Activated T-helper 17 cell treated with anti-CD3 and anti-CD28 coated beads, Interleukin-2, amount 50 U/mL, for 72 hours (primary cell): ENCODE measurements at regions not wholly inside any gene's neighbourhood (a gene's known extent, or its start where the extent isn't known, plus 50 kb on each side); places are given as distances from the start of the nearest gene placed in this dataset.
"Not testable (repeated sequence)": the region's sequence is repeated elsewhere in the genome, so short reads cannot be mapped to it uniquely, and the experiment has no call there.

Experiments
- ATAC-seq: fragments of 150-1000 bp; cut with Tn5 transposase; replicated peaks from 2 replicates; pipeline ENCODE4 v1.10.0; 2021; ENCODE audit warnings: mild to moderate bottlenecking, moderate library complexity
- H3K27ac Mint-ChIP-seq: one replicate; pipeline ENCODE4 v1.8.0; 2022; ENCODE audit warnings: mixed read lengths
- H3K27me3 Mint-ChIP-seq: one replicate; pipeline ENCODE4 v1.8.0; 2022; ENCODE audit warnings: mixed read lengths
- H3K36me3 Mint-ChIP-seq: one replicate; pipeline ENCODE4 v1.8.0; 2022; ENCODE audit warnings: low read depth, mild to moderate bottlenecking, mixed read lengths
- H3K4me1 Mint-ChIP-seq: one replicate; pipeline ENCODE4 v1.8.0; 2022; ENCODE audit warnings: mixed read lengths
- H3K4me3 Mint-ChIP-seq: one replicate; pipeline ENCODE4 v1.8.0; 2022; ENCODE audit warnings: mild to moderate bottlenecking, mixed read lengths
- H3K9me3 Mint-ChIP-seq: one replicate; pipeline ENCODE4 v1.8.0; 2022; ENCODE audit warnings: mixed read lengths

DNA sequence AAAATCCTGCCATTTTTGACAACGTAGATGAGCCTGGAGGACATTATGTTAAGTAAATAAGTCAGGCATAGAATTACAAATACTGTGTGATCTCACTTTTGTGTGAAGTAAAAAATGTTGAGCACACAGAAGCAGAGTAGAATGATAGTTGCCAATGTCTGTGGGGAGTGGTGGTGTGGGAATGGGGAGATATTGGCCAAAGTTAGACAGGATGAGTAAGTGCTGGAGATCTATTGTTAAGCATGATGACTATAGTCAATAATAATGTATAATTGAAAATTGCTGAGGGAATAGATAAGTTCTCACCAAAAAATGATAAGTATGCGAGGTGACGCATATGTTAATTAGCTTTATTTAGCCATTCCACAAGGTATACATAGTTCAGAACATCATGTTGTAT is 92.0 kb downstream of the GPR85 start:
- H3K27ac Mint-ChIP-seq: no peak overlapping the region
- no peak overlapping the region for H3K4me3 Mint-ChIP-seq
- peaks cover 12% of the 10 kb centered on the region for H3K27me3 Mint-ChIP-seq
- H3K4me1 Mint-ChIP-seq: no peaks in the 10 kb centered on the region
- ATAC-seq: no peak
- no peaks in the 10 kb centered on the region for H3K9me3 Mint-ChIP-seq
- H3K36me3 Mint-ChIP-seq: no peaks in the 10 kb centered on the region

DNA sequence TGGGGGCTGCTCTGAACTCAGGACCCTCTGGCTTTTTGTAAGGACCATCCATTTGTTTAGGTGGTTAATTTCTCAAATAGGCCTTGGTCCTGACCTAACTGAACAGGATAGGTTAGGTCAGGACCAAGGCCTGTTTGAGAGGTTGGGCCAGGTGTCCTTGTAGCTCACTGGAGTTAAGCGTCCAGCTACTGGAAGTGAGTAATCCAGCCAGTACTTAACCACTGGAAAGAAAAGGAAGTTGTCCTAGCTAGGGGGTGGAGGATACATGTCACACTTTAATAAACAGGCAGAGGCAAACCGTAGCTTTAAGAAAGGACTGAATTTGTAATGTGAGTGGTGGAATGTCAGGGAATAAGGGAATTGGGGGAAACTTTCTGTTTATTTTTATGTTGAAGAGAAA is 96.0 kb downstream of the GPR85 start:
- H3K36me3 Mint-ChIP-seq: no peaks in the 10 kb centered on the region
- H3K27me3 Mint-ChIP-seq: peaks cover 26% of the 10 kb centered on the region
- no peaks in the 10 kb centered on the region for H3K9me3 Mint-ChIP-seq
- no peak for ATAC-seq
- no peaks in the 10 kb centered on the region for H3K4me1 Mint-ChIP-seq
- H3K27ac Mint-ChIP-seq: no peak overlapping the region
- no peak overlapping the region for H3K4me3 Mint-ChIP-seq

- no peak overlapping the region for H3K27ac Mint-ChIP-seq
- no peaks in the 10 kb centered on the region for H3K9me3 Mint-ChIP-seq
- ATAC-seq: no peak
- no peaks in the 10 kb centered on the region for H3K36me3 Mint-ChIP-seq
- H3K27me3 Mint-ChIP-seq: peaks cover 26% of the 10 kb centered on the region
- H3K4me1 Mint-ChIP-seq: no peaks in the 10 kb centered on the region
- no peak overlapping the region for H3K4me3 Mint-ChIP-seq
Observed at GRCh38 chr7:112989531-112989930, 97.1 kb downstream of the GPR85 start.

- Mint-ChIP-seq H3K27me3 (peaks cover 23% of the 10 kb centered on the region), H3K27ac (no peak overlapping the region), H3K9me3 (no peaks in the 10 kb centered on the region), H3K4me3 (no peak overlapping the region), H3K36me3 (no peaks in the 10 kb centered on the region), H3K4me1 (no peaks in the 10 kb centered on the region)
- ATAC-seq: no peak
Observed at GRCh38 chr7:112987171-112987570, 99.5 kb downstream of the GPR85 start.

DNA sequence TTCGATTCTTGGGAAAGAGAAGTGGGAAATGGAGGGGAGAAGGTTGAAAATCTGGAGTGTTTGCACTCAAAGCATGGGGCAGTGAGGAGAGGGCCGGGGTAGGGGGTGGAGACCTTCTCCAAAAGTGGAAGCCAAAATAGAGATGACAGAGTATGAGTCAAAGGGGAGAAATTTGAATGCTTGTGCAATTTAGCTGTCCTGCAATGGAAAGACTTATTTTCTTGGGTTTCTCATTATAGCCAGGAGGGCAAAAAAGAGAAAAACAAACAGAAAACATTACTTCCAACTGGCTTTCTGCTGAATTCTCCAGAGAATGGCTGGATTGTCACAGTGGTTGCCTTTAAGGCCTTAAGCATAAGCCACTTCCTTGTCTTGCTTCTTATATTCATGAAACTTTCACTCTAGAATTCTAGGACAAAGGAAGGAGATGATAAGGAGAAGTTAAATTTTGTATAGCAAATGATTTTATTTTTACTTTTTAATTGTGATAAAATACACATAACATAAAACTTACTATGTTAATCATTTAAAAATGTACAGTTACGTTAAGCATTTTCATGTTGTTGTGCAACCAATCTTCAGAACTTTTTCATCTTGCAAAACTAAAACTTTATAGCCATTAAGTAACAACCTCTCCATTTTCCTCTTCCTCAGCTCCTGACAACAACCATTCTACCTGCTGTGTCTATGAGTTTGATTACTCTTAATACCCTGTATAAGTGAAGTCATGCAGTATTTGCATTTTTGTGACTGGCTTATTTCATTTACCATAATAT is 100.2 kb downstream of the GPR85 start:
- no peak overlapping the region for H3K4me3 Mint-ChIP-seq
- peaks cover 19% of the 10 kb centered on the region for H3K27me3 Mint-ChIP-seq
- H3K27ac Mint-ChIP-seq: no peak overlapping the region
- H3K4me1 Mint-ChIP-seq: no peaks in the 10 kb centered on the region
- no peaks in the 10 kb centered on the region for H3K36me3 Mint-ChIP-seq
- ATAC-seq: no peak
- H3K9me3 Mint-ChIP-seq: no peaks in the 10 kb centered on the region

DNA sequence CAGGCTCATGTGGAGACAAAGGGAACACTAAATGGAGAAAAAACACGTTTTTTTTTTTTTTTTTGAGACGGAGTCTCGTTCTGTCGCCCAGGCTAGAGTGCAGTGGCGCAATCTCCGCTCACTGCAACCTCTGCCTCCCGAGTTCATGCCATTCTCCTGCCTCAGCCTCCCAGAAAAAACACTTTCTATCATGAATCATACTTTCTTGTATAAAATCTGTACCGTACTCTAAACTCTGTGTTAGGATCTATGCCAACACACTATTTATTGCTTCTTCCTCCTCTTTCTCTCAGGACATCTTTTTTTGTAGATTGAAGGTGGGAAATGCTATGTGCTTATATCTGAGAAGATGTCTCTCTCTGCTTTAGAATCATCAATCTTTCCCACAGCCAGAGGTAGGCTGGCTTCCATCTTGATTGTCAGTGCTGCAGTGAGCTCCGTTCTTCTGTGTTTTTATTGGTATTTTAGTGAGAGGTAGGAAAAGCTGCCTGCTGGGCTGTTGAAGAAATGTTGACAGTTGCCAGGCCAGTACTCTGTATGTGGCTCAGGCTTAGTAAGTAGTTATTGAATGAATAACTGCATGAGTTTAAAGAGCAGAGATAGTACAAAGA is 101.1 kb downstream of the GPR85 start:
- Mint-ChIP-seq H3K36me3 (no peaks in the 10 kb centered on the region), H3K27me3 (peaks cover 19% of the 10 kb centered on the region), H3K9me3 (no peaks in the 10 kb centered on the region), H3K27ac (no peak overlapping the region), H3K4me1 (no peaks in the 10 kb centered on the region), H3K4me3 (no peak overlapping the region)
- ATAC-seq: no peak

DNA sequence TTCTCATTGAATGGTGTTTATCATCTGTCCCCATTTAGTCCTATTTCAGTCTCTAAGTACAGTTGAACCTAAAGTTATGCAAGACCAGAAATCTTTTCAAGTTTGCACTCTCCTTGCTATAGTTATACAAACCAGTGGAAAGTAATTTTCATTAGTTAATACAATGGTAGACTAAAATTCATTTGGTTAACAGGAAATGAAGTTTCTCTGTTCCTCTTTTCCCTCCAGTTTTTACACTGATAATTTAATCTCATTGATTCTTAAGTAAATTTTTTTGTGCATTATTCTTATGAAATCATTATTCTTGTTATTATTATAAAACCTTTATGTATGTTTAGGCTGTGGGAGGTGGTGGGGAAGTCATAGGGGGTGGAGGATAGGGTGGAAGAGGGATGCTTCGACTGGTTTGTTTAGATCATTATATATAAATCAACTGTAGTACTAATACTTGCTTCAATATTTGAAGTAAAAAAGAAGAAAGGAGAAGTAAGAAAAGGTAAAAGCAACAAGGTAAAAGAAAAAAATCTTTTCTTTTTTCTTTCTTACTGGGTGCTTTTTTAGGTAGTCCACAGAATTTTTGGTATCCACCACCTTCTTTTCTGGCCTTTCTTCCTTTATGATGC is 104.1 kb downstream of the GPR85 start:
- Mint-ChIP-seq H3K4me3 (no peak overlapping the region), H3K4me1 (no peaks in the 10 kb centered on the region), H3K27me3 (peaks cover 7% of the 10 kb centered on the region), H3K27ac (no peak overlapping the region), H3K9me3 (no peaks in the 10 kb centered on the region), H3K36me3 (no peaks in the 10 kb centered on the region)
- no peak for ATAC-seq

DNA sequence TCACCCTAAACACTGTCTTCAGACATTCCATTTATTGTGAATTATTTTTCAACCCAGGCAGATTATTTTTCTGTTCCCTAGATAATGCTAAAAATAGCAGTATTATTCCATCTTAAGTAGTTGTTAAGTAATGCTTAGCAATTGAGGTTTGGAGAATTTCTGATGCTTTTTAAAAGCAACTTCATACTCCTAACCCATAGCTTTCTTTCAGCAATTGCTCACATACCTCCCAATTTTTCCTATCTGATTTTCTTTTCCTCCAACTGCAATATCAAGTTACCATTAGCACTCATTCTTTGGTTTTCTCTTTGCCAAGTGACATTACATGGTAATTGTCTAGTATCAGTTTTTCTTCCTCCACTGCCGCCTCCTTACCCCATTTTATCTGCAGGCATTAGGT is 104.7 kb downstream of the GPR85 start:
- Mint-ChIP-seq H3K36me3 (no peaks in the 10 kb centered on the region), H3K4me3 (no peak overlapping the region), H3K27me3 (peaks cover 3% of the 10 kb centered on the region), H3K9me3 (no peaks in the 10 kb centered on the region), H3K4me1 (no peaks in the 10 kb centered on the region), H3K27ac (no peak overlapping the region)
- ATAC-seq: no peak

DNA sequence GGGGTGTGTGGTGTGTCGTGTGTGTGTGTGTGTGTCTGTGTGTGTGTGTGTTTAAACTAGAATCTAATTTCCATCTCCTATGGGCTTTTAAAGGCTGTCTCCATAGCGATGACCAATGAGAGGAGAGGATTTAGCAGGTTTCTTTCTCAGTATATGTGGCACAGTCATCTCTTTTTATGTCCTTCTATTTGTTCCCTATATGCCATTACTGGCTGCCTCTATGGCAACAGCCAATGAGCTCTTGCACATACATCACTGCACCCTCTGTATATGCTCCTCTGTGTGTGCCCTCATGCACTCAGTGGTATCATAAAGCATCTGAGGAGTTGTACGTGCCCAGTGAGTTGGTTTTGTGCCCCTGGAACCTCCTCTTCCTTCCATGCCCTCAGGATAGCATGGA is 107.6 kb downstream of the GPR85 start:
- ATAC-seq, H3K4me3 Mint-ChIP-seq, H3K36me3 Mint-ChIP-seq: not testable (repeated sequence)

GRCh38 chr7:112977244-112977955 is 109.2 kb downstream of the GPR85 start:
- peaks cover 10% of the 10 kb centered on the region for H3K27me3 Mint-ChIP-seq
- not testable (repeated sequence) for H3K4me1 Mint-ChIP-seq, ATAC-seq, H3K9me3 Mint-ChIP-seq, H3K36me3 Mint-ChIP-seq, H3K4me3 Mint-ChIP-seq, H3K27ac Mint-ChIP-seq

More for the DNA sequence above, 107.6 kb downstream of the GPR85 start:
- H3K9me3 Mint-ChIP-seq, H3K27ac Mint-ChIP-seq, H3K4me1 Mint-ChIP-seq, H3K27me3 Mint-ChIP-seq: not testable (repeated sequence)

DNA sequence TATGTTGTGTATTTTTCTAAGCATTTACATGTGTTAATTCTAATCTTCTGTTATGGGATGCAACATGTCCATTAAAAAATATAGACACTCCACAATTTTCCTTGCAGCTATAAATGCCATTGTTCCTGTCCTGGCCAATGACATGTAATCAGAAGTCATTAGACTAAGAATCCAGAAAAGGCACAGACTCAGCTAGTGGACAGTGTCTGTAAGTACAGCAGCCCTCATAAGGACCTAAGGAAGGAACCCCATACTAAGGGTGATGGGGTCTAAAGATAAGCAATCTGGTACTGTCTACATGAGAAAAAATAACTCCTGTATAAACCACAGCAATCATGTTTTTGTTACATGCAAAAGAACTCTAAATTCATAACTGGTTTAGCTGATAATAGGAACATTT is 115.9 kb downstream of the GPR85 start:
- Mint-ChIP-seq H3K27ac (no peak overlapping the region), H3K4me1 (no peaks in the 10 kb centered on the region), H3K27me3 (peaks cover 21% of the 10 kb centered on the region), H3K4me3 (no peak overlapping the region), H3K36me3 (no peaks in the 10 kb centered on the region), H3K9me3 (no peaks in the 10 kb centered on the region)
- no peak for ATAC-seq

GRCh38 chr7:112969946-112970345 is 116.7 kb downstream of the GPR85 start:
- Mint-ChIP-seq H3K4me1 (no peaks in the 10 kb centered on the region), H3K36me3 (no peaks in the 10 kb centered on the region), H3K27me3 (peaks cover 21% of the 10 kb centered on the region), H3K27ac (no peak overlapping the region), H3K4me3 (no peak overlapping the region), H3K9me3 (no peaks in the 10 kb centered on the region)
- no peak for ATAC-seq

DNA sequence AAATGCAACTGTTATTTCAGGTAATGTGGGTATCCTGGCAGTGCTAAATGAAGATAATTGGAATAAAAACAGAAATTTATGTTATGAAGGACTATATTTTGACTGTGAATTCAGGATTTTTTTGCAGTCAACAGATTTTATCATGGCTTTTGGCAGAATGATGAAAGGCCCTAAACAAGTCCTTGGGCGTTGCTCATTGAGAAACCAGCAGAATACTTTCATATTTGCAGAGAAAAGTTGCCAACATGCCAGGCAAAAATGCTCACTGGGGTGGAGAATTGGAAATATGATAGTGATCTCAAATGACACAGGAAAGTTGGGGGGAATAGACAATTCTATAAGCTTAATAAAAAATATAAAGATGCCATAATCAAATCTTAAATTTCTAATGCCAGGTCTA is 121.1 kb downstream of the GPR85 start:
- H3K9me3 Mint-ChIP-seq: no peaks in the 10 kb centered on the region
- ATAC-seq: no peak
- H3K27me3 Mint-ChIP-seq: peaks cover 21% of the 10 kb centered on the region
- H3K4me3 Mint-ChIP-seq: no peak overlapping the region
- no peak overlapping the region for H3K27ac Mint-ChIP-seq
- H3K4me1 Mint-ChIP-seq: no peaks in the 10 kb centered on the region
- H3K36me3 Mint-ChIP-seq: no peaks in the 10 kb centered on the region

GRCh38 chr7:112963634-112964033 is 123.0 kb downstream of the GPR85 start:
- no peak overlapping the region for H3K4me3 Mint-ChIP-seq
- H3K27ac Mint-ChIP-seq: no peak overlapping the region
- no peaks in the 10 kb centered on the region for H3K9me3 Mint-ChIP-seq
- H3K36me3 Mint-ChIP-seq: no peaks in the 10 kb centered on the region
- H3K4me1 Mint-ChIP-seq: no peaks in the 10 kb centered on the region
- peaks cover 18% of the 10 kb centered on the region for H3K27me3 Mint-ChIP-seq
- no peak for ATAC-seq

- H3K27ac Mint-ChIP-seq: no peak overlapping the region
- no peaks in the 10 kb centered on the region for H3K36me3 Mint-ChIP-seq
- H3K4me3 Mint-ChIP-seq: no peak overlapping the region
- H3K9me3 Mint-ChIP-seq: no peaks in the 10 kb centered on the region
- no peak for ATAC-seq
- H3K27me3 Mint-ChIP-seq: peaks cover 21% of the 10 kb centered on the region
- H3K4me1 Mint-ChIP-seq: no peaks in the 10 kb centered on the region
Observed at GRCh38 chr7:112962815-112963214, 123.8 kb downstream of the GPR85 start.
